ENCODE measurements at regions not wholly inside any gene's neighbourhood (a gene's known extent, or its start where the extent isn't known, plus 50 kb on each side); places are given as distances from the start of the nearest gene placed in this dataset.

DNA sequence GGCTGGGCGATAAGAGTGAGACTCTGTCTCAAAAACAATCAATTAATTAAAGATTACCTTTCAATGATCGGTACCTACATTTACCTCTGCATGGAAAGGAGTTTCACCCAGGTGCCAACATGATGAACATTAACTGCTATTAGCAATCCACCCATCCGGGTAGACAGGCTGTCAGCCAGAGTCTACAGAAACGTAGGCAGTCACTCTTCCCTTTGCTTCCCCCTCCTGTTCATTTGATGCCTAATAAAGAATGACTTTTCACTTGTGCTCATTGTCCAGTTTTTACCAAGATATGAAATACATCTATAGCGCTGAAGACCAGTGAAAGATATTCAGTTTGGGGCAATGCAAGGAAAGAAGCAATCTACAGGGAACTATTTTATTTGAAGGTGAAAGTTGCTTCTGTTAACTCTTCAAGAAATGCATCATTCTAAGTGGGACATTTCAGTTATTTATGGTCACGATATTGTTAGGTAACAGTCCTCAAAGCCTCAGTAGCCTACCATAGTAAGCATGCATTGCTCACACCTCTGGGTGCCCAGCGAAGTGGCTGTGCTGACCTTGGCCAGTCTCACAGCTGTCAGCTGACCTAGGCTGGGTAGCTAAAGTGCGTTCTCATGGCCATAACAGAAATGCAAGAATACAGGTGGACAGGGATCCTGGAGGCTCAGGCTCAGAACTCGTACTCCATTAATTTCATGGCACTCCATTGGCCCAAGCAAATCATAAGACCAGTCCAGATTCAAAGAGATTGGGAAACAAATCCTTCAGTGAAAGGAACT lies 87.2 kb upstream of the DMRT1 start:
- TF ChIP-seq CTCF (conservative IDR thresholded peaks at IDR 0.05; ENCODE audit: low read length), result no peak
- TF ChIP-seq EZH2phosphoT487 (IDR thresholded peaks at IDR 0.05; ENCODE audit: borderline replicate concordance, low read depth, low read length), result no peak

Measured in OCI-LY7 (cell line).